IMR-90 (cell line): ENCODE measurements at regions not wholly inside any gene's neighbourhood (a gene's known extent, or its start where the extent isn't known, plus 50 kb on each side); places are given as distances from the start of the nearest gene placed in this dataset.
A peak's percentile ranks its signal among the peaks of the same experiment; 100 is the strongest.

Source experiments
- ATAC-seq: fragments of 200-7000 bp; cut with Tn5 transposase; 2 replicates; pipeline ENCODE4 v1.9.1; 2020; ENCODE audit warnings: low read depth, mild to moderate bottlenecking, moderate library complexity
- BruUV-seq: library from RNA; stranded (reverse); fragments of 400-500 nt; replicated peaks from 2 replicates; lab custom pipeline; 2021; lab: Mats Ljungman, UMichigan
- CTCF ChIA-PET: fragments of 300-600 bp; formaldehyde crosslinking; extraction: SDS; loops from one replicate; lab custom pipeline; 2021; ENCODE audit warnings: antibody characterized with exemption; lab: Yijun Ruan, JAX
- POLR2A ChIA-PET: fragments of 300-600 bp; sonication (Branson Sonifier 250); formaldehyde crosslinking; loops from one replicate; lab custom pipeline; 2022; ENCODE audit warnings: antibody characterized with exemption; ENCODE audit not compliant: unreplicated experiment; lab: Charles Lee
- DNase-seq: peaks from one replicate; pipeline ENCODE4 v3.0.0; 2013
- H2AFZ ChIP-seq: replicated peaks from 2 replicates; pipeline ENCODE3; 2013; ENCODE audit warnings: low read length, mild to moderate bottlenecking; ENCODE audit not compliant: poor library complexity
- H2AK5ac ChIP-seq: 2 replicates; pipeline ENCODE4 v1.6.1; 2013; ENCODE audit warnings: low read depth, low read length, inconsistent platforms
- H2AK9ac ChIP-seq: replicated peaks from 2 replicates; pipeline ENCODE3; 2013; ENCODE audit warnings: mild to moderate bottlenecking, low read depth, low read length, moderate library complexity; ENCODE audit not compliant: poor library complexity
- H2BK120ac ChIP-seq: 2 replicates; pipeline ENCODE4 v1.6.1; 2013; ENCODE audit warnings: low read depth, low read length, inconsistent platforms
- H2BK15ac ChIP-seq: 3 replicates; pipeline ENCODE4 v1.6.1; 2013; ENCODE audit warnings: low read depth, low read length, inconsistent platforms
- H2BK20ac ChIP-seq: 2 replicates; pipeline ENCODE4 v1.6.1; 2013; ENCODE audit warnings: low read depth, mild to moderate bottlenecking, inconsistent platforms, low read length, moderate library complexity
- H2BK5ac ChIP-seq: 2 replicates; pipeline ENCODE4 v1.6.1; 2013; ENCODE audit warnings: mild to moderate bottlenecking, low read depth, low read length, inconsistent platforms; ENCODE audit not compliant: poor library complexity, severe bottlenecking
- H3K14ac ChIP-seq: replicated peaks from 2 replicates; pipeline ENCODE4 v1.6.1; 2013; ENCODE audit warnings: low read depth, low read length, inconsistent platforms
- H3K18ac ChIP-seq: 2 replicates; pipeline ENCODE4 v1.6.1; 2013; ENCODE audit warnings: low read depth, low read length, control low read depth
- H3K23ac ChIP-seq: 2 replicates; pipeline ENCODE4 v1.6.1; 2013; ENCODE audit warnings: low read depth, low read length, inconsistent platforms
- H3K27ac ChIP-seq: 2 replicates; pipeline ENCODE4 v1.5.1; 2013; ENCODE audit warnings: mild to moderate bottlenecking, control low read depth, low read length; ENCODE audit not compliant: insufficient read depth
- H3K27me3 ChIP-seq: 2 replicates; pipeline ENCODE4 v1.6.1; 2013; ENCODE audit warnings: low read length; ENCODE audit not compliant: control insufficient read depth, insufficient read depth
- H3K36me3 ChIP-seq: 2 replicates; pipeline ENCODE4 v1.6.1; 2013; ENCODE audit warnings: low read length, mixed read lengths; ENCODE audit not compliant: control insufficient read depth, insufficient read depth
- H3K4ac ChIP-seq: 2 replicates; pipeline ENCODE4 v1.6.1; 2013; ENCODE audit warnings: low read depth, low read length, inconsistent platforms
- H3K4me1 ChIP-seq: 2 replicates; pipeline ENCODE4 v1.6.1; 2013; ENCODE audit warnings: low read length, mixed read lengths; ENCODE audit not compliant: control insufficient read depth, insufficient read depth
- H3K4me2 ChIP-seq: 2 replicates; pipeline ENCODE4 v1.6.1; 2013; ENCODE audit warnings: low read depth, mild to moderate bottlenecking, control low read depth, low read length, moderate library complexity
- H3K4me3 ChIP-seq: 2 replicates; pipeline ENCODE4 v1.5.1; 2013; ENCODE audit warnings: low read depth, mild to moderate bottlenecking, control low read depth, low read length, moderate library complexity; ENCODE audit not compliant: insufficient read depth
- H3K56ac ChIP-seq: 2 replicates; pipeline ENCODE4 v1.6.1; 2013; ENCODE audit warnings: low read length, inconsistent platforms; ENCODE audit not compliant: insufficient read depth; ENCODE audit errors: extremely low read depth
- H3K79me1 ChIP-seq, 2 experiments: 2 replicates each; pipeline ENCODE4 v1.6.1; 2013; ENCODE audit warnings: low read length in 2 of 2, inconsistent platforms in 1 of 2, low read depth in 1 of 2
- H3K9ac ChIP-seq: 2 replicates; pipeline ENCODE4 v1.6.1; 2013; ENCODE audit warnings: low read depth, low read length, control low read depth
- H3K9me1 ChIP-seq: 2 replicates; pipeline ENCODE4 v1.6.1; 2013; ENCODE audit warnings: low read length, inconsistent platforms; ENCODE audit not compliant: insufficient read depth
- H3K9me3 ChIP-seq: 2 replicates; pipeline ENCODE4 v1.6.1; 2013; ENCODE audit warnings: low read length; ENCODE audit not compliant: control insufficient read depth, insufficient read depth
- H4K20me1 ChIP-seq: 2 replicates; pipeline ENCODE4 v1.6.1; 2013; ENCODE audit warnings: low read length, inconsistent platforms; ENCODE audit not compliant: insufficient read depth
- H4K5ac ChIP-seq: 2 replicates; pipeline ENCODE4 v1.6.1; 2013; ENCODE audit warnings: mild to moderate bottlenecking, low read depth, low read length, control low read depth
- H4K8ac ChIP-seq, 2 experiments: 2 replicates each; pipeline ENCODE4 v1.6.1; 2013; ENCODE audit warnings: low read depth in 2 of 2, low read length in 2 of 2, control low read depth in 1 of 2, inconsistent platforms in 1 of 2
- H4K91ac ChIP-seq: 2 replicates; pipeline ENCODE4 v1.6.1; 2013; ENCODE audit warnings: low read depth, low read length, inconsistent platforms; ENCODE audit not compliant: insufficient read depth
- BHLHE40 ChIP-seq: fragments of 150-350 bp; IDR thresholded peaks from 2 replicates; pipeline ENCODE4 v1.6.1; 2016; ENCODE audit warnings: mild to moderate bottlenecking, low read depth, low read length
- CHD1 ChIP-seq: IDR thresholded peaks from 2 replicates; pipeline ENCODE4 v1.6.1; 2012; ENCODE audit warnings: low read depth, low read length, improper control_type of control experiment
- FOS ChIP-seq: fragments of 150-350 bp; IDR thresholded peaks from 2 replicates; pipeline ENCODE4 v1.6.1; 2016; ENCODE audit warnings: low read depth, low read length
- MAFK ChIP-seq: IDR thresholded peaks from 2 replicates; pipeline ENCODE4 v1.6.1; 2012; ENCODE audit warnings: low read depth, low read length, improper control_type of control experiment
- MXI1 ChIP-seq: IDR thresholded peaks from 2 replicates; pipeline ENCODE4 v1.6.1; 2012; ENCODE audit warnings: low read depth, mild to moderate bottlenecking, low read length, moderate library complexity, borderline replicate concordance
- NFE2L2 ChIP-seq: fragments of 150-350 bp; IDR thresholded peaks from 2 replicates; pipeline ENCODE4 v1.6.1; 2016; ENCODE audit warnings: low read depth, mild to moderate bottlenecking, low read length
- whole genome bisulfite sequencing, 2 experiments: methylation state at CpG; one replicate each; pipeline versions ENCODE4 v1.1.5 to v1.1.7; 2013; ENCODE audit warnings: missing lambda C conversion rate in 2 of 2; ENCODE audit not compliant: insufficient read length in 1 of 2; ENCODE audit errors: extremely low coverage in 2 of 2; 5-methylcytosine and 5-hydroxymethylcytosine counted together
- dilution Hi-C: fragments of 300-500 bp; cut with HindIII; formaldehyde crosslinking; loops from one replicate; pipeline ENCODE4 v1.14.3; 2018; ENCODE audit warnings: low sequenced_read_pairs; ENCODE audit not compliant: unreplicated experiment
- in situ Hi-C: fragments of 300-500 bp; cut with MboI; formaldehyde crosslinking; loops from 3 replicates; pipeline ENCODE4 v1.14.3; 2019; ENCODE audit warnings: low sequenced_read_pairs, inconsistent platforms, mixed read lengths
- intact Hi-C: fragments of 100-400 bp; cut with micrococcal nuclease; formaldehyde crosslinking; loops from 2 replicates; pipeline ENCODE4 v1.10.0; 2022
- TF ChIP-seq, protein P1 (sequence below): fragments of 150-350 bp; IDR thresholded peaks from 2 replicates; pipeline ENCODE4 v1.6.1; 2017; ENCODE audit warnings: mild to moderate bottlenecking, antibody characterized with exemption, low read length, low read depth

DNA sequence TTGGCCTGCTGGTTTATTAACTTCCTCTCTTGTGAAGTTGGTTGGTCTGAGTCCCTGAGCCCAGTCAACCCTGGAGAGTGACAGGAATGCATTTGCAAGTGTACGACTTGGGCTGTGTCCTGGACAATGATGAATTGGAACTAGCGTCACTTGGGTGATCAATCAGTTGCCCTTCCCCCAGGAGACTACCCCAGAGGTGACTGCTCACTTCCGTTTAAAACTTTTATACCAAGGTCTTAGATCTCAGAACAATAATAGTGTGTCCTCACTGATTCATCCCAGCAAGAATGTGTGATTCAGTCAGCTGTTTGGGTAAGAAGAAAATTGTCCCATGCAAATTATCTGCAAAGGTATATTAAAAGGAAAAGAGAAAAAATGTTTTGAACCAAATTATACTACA lies 102.9 kb upstream of the ARMC3 start:
- Histone ChIP-seq H3K9me1 (peaks cover 5% of the 10 kb centered on the region; the same call in 1 of the 2 replicates), H3K23ac (no peak overlapping the region), H3K56ac (no peak overlapping the region), H3K4me2 (peak overlapping the region; percentile 49; the same call in 1 of the 2 replicates), H3K14ac (peak overlapping the region; percentile 29; the same call in 1 of the 2 replicates), H3K4ac (peak overlapping the region; percentile 22), H2BK120ac (peak overlapping the region; percentile 75), H4K5ac (no peak overlapping the region), H3K18ac (peak overlapping the region; percentile 13; the same call in 1 of the 2 replicates), H3K27me3 (no peaks in the 10 kb centered on the region), H2BK15ac (peak overlapping the region; percentile 99; the same call in 1 of the 3 replicates), H3K9ac (no peak overlapping the region), H2AFZ (peak overlapping the region; percentile 64), H3K4me3 (no peak overlapping the region), H2AK5ac (peak overlapping the region; percentile 41; the same call in 1 of the 2 replicates), H4K20me1 (no peaks in the 10 kb centered on the region), H3K79me1 (no peaks in the 10 kb centered on the region), H2AK9ac (no peak overlapping the region), H3K36me3 (no peaks in the 10 kb centered on the region), H3K9me3 (no peaks in the 10 kb centered on the region), H2BK20ac (peak overlapping the region; percentile 74; the same call in 1 of the 2 replicates), H3K4me1 (peaks cover 12% of the 10 kb centered on the region), H3K27ac (no peak overlapping the region), H2BK5ac (peak overlapping the region; percentile 12), H4K91ac (peak overlapping the region; percentile 41; the same call in 1 of the 2 replicates), H4K8ac (peak overlapping the region; percentile 36 to 56; a peak in 1 of 4 replicates)
- no TSS peak for BruUV-seq
- dilution Hi-C loops, result no loop called here
- in situ Hi-C loops, result loop anchor here (10.0 to 25.0 kb wide), 2 partner anchors 238 to 500 kb away; partner anchors contain the start of gene BMI1
- intact Hi-C loops, result no loop called here
- WGBS, 2 experiments, result no CpG with 5 or more reads among the region's 3 CpGs
- DNase-seq, result peak; percentile 74
- ChIA-PET CTCF (no interaction called here), POLR2A (no interaction called here)
- TF ChIP-seq, protein P1, sequence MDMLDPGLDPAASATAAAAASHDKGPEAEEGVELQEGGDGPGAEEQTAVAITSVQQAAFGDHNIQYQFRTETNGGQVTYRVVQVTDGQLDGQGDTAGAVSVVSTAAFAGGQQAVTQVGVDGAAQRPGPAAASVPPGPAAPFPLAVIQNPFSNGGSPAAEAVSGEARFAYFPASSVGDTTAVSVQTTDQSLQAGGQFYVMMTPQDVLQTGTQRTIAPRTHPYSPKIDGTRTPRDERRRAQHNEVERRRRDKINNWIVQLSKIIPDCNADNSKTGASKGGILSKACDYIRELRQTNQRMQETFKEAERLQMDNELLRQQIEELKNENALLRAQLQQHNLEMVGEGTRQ, result no peak
- TF ChIP-seq FOS, result peak; percentile 52; the same call in 1 of the 2 replicates
- TF ChIP-seq MAFK, result no peak
- 0 out of 2 replicates have a peak, but pooled peaks have one; percentile 22 for TF ChIP-seq NFE2L2
- no peak for TF ChIP-seq MXI1
- no peak for TF ChIP-seq CHD1
- TF ChIP-seq BHLHE40, result no peak
- peak; percentile 33 for ATAC-seq
